ENCODE measurements at regions not wholly inside any gene's neighbourhood (a gene's known extent, or its start where the extent isn't known, plus 50 kb on each side); places are given as distances from the start of the nearest gene placed in this dataset.
"Not testable (repeated sequence)": the region's sequence is repeated elsewhere in the genome, so short reads cannot be mapped to it uniquely, and the experiment has no call there.

DNA sequence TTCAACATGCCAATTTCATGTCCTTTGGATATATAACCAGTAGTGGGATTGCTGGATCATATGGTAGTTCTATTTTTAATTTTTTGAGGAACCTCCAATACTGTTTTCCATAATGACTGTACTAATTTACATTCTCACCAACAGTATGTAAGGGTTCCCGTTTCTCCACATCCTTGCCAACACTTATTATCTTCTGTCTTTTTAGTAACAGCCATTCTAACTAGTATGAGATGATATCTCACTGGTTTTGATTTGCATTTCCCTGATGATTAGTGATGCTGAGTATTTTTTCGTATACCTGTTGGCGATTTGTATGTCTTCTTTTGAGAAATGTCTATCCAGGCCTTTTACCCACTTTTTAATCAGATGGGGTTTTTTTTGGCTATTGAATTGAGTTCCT is 133.5 kb upstream of the MED14 start (continued):
- TF ChIP-seq, protein P1, sequence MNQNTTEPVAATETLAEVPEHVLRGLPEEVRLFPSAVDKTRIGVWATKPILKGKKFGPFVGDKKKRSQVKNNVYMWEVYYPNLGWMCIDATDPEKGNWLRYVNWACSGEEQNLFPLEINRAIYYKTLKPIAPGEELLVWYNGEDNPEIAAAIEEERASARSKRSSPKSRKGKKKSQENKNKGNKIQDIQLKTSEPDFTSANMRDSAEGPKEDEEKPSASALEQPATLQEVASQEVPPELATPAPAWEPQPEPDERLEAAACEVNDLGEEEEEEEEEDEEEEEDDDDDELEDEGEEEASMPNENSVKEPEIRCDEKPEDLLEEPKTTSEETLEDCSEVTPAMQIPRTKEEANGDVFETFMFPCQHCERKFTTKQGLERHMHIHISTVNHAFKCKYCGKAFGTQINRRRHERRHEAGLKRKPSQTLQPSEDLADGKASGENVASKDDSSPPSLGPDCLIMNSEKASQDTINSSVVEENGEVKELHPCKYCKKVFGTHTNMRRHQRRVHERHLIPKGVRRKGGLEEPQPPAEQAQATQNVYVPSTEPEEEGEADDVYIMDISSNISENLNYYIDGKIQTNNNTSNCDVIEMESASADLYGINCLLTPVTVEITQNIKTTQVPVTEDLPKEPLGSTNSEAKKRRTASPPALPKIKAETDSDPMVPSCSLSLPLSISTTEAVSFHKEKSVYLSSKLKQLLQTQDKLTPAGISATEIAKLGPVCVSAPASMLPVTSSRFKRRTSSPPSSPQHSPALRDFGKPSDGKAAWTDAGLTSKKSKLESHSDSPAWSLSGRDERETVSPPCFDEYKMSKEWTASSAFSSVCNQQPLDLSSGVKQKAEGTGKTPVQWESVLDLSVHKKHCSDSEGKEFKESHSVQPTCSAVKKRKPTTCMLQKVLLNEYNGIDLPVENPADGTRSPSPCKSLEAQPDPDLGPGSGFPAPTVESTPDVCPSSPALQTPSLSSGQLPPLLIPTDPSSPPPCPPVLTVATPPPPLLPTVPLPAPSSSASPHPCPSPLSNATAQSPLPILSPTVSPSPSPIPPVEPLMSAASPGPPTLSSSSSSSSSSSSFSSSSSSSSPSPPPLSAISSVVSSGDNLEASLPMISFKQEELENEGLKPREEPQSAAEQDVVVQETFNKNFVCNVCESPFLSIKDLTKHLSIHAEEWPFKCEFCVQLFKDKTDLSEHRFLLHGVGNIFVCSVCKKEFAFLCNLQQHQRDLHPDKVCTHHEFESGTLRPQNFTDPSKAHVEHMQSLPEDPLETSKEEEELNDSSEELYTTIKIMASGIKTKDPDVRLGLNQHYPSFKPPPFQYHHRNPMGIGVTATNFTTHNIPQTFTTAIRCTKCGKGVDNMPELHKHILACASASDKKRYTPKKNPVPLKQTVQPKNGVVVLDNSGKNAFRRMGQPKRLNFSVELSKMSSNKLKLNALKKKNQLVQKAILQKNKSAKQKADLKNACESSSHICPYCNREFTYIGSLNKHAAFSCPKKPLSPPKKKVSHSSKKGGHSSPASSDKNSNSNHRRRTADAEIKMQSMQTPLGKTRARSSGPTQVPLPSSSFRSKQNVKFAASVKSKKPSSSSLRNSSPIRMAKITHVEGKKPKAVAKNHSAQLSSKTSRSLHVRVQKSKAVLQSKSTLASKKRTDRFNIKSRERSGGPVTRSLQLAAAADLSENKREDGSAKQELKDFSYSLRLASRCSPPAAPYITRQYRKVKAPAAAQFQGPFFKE (tag by site-specific recombination; IDR thresholded peaks at IDR 0.05; ENCODE audit: borderline replicate concordance) = no peak
- TF ChIP-seq, protein P2, sequence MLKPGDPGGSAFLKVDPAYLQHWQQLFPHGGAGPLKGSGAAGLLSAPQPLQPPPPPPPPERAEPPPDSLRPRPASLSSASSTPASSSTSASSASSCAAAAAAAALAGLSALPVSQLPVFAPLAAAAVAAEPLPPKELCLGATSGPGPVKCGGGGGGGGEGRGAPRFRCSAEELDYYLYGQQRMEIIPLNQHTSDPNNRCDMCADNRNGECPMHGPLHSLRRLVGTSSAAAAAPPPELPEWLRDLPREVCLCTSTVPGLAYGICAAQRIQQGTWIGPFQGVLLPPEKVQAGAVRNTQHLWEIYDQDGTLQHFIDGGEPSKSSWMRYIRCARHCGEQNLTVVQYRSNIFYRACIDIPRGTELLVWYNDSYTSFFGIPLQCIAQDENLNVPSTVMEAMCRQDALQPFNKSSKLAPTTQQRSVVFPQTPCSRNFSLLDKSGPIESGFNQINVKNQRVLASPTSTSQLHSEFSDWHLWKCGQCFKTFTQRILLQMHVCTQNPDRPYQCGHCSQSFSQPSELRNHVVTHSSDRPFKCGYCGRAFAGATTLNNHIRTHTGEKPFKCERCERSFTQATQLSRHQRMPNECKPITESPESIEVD (tag by site-specific recombination; IDR thresholded peaks at IDR 0.05) = no peak
- TF ChIP-seq ZNF354C (tag by site-specific recombination; IDR thresholded peaks at IDR 0.05; ENCODE audit: borderline replicate concordance, low read depth) = no peak
- TF ChIP-seq ZNF610 (tag by site-specific recombination; IDR thresholded peaks at IDR 0.05; ENCODE audit: borderline replicate concordance) = no peak
- TF ChIP-seq ZNF785 (tag by site-specific recombination; IDR thresholded peaks at IDR 0.05) = no peak
- TF ChIP-seq ZNF350 (tag by site-specific recombination; IDR thresholded peaks at IDR 0.05) = no peak
- TF ChIP-seq, protein P3, sequence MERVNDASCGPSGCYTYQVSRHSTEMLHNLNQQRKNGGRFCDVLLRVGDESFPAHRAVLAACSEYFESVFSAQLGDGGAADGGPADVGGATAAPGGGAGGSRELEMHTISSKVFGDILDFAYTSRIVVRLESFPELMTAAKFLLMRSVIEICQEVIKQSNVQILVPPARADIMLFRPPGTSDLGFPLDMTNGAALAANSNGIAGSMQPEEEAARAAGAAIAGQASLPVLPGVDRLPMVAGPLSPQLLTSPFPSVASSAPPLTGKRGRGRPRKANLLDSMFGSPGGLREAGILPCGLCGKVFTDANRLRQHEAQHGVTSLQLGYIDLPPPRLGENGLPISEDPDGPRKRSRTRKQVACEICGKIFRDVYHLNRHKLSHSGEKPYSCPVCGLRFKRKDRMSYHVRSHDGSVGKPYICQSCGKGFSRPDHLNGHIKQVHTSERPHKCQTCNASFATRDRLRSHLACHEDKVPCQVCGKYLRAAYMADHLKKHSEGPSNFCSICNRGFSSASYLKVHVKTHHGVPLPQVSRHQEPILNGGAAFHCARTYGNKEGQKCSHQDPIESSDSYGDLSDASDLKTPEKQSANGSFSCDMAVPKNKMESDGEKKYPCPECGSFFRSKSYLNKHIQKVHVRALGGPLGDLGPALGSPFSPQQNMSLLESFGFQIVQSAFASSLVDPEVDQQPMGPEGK (tag by site-specific recombination; IDR thresholded peaks at IDR 0.05) = no peak

DNA sequence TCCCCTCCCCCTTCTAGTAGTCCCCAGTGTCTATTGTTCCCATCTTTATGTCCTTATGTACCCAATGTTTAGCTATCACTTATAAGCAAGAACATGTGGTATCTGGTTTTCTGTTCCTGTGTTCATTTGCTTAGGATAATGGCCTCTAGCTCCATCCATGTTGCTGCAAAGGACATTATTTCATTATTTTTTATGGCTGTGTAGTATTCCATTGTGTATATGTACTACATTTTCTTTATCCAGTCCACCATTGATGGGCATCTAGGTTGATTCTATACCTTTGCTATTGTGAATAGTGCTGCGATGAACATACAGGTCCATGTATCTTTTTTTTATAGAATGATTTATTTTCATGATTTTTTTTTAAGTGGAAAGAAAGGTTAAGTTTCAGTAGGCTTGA is 135.6 kb upstream of the MED14 start:
- H3K36me3 ChIP-seq (ENCODE audit: control insufficient read depth in 2 of 2, insufficient read depth in 1 of 2, low read length in 2 of 2); H3K9me3 ChIP-seq (ENCODE audit: control insufficient read depth, insufficient read depth, low read depth, low read length); H3K27ac ChIP-seq (ENCODE audit: extremely low read depth, low read depth, low read length); H3K4me1 ChIP-seq (ENCODE audit: control insufficient read depth, insufficient read depth, low read length); H3K4me3 ChIP-seq (ENCODE audit: low read depth, low read length): not testable (repeated sequence)
- ChIA-PET CTCF (interaction anchor here (1.0 to 1.1 kb wide), 2 partner anchors 77 to 327 kb away, joined by 3 read pairs; no protein-coding TSS in a partner anchor), POLR2A (interaction anchor here (0.6 to 0.7 kb wide), 2 partner anchors 96 to 214 kb away, joined by 3 to 4 read pairs; partner anchors contain the start of gene USP9X)
- TF ChIP-seq ZNF146 (tag by site-specific recombination; IDR thresholded peaks at IDR 0.05) = peak; percentile 81

DNA sequence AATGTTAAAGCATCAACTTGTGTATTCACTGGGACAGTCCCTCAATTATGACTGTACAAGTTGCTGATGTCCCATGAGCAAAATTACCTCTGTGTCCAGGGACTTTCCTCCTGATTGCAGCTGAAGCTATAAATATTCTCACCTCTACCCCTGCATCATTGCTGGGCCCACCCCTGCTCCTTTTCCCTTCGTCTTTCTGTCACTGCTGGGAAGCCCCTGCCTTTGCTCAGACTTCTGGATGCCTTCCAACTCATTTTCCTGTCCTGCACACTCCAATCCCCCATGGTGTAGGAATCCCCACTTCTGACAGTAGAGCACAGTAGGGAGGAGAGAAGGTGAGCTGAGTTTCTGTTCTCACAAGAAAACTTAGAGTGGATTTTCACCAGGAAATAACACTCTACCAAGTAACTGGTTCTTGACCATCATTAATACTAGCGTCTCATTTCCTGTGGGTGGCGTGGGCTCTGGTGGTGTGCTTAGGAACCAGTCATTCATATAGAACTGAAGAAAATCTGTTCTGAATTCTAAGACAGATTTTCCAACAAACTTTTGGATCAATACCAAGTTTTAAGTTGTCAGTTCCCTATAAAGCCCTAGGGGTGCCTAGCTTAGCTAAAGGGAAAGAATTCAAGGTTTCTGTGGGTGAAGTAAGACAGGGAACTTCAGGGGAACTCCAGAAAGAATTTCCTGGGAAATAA is 136.2 kb upstream of the MED14 start:
- no peak overlapping the region for H3K27ac ChIP-seq (ENCODE audit: extremely low read depth, low read depth, low read length)
- no peaks in the 10 kb centered on the region for H3K36me3 ChIP-seq (ENCODE audit: control insufficient read depth in 2 of 2, insufficient read depth in 1 of 2, low read length in 2 of 2)
- ChIA-PET POLR2A (interaction anchor here (0.6 kb wide), 2 partner anchors 213 to 482 kb away, joined by 3 read pairs; partner anchors contain the start of gene USP9X), CTCF (interaction anchor here (0.6 to 1.1 kb wide), 3 partner anchors 61 to 327 kb away, joined by 3 read pairs; no protein-coding TSS in a partner anchor)
- peaks cover 4% of the 10 kb centered on the region; the same call in 1 of the 2 replicates for H3K4me1 ChIP-seq (ENCODE audit: control insufficient read depth, insufficient read depth, low read length)
- H3K9me3 ChIP-seq (ENCODE audit: control insufficient read depth, insufficient read depth, low read depth, low read length) = no peaks in the 10 kb centered on the region
- TF ChIP-seq ZIC2 (tag by site-specific recombination; IDR thresholded peaks at IDR 0.05) = peak; percentile 44; the same call in 1 of the 2 replicates
- TF ChIP-seq ZNF658 (tag by site-specific recombination; IDR thresholded peaks at IDR 0.05) = no peak
- TF ChIP-seq ZNF747 (tag by site-specific recombination; IDR thresholded peaks at IDR 0.05) = no peak
- peak; percentile 19; the same call in 1 of the 2 replicates for TF ChIP-seq ZFHX2 (tag by site-specific recombination; conservative IDR thresholded peaks at IDR 0.05)
- TF ChIP-seq, protein P4, sequence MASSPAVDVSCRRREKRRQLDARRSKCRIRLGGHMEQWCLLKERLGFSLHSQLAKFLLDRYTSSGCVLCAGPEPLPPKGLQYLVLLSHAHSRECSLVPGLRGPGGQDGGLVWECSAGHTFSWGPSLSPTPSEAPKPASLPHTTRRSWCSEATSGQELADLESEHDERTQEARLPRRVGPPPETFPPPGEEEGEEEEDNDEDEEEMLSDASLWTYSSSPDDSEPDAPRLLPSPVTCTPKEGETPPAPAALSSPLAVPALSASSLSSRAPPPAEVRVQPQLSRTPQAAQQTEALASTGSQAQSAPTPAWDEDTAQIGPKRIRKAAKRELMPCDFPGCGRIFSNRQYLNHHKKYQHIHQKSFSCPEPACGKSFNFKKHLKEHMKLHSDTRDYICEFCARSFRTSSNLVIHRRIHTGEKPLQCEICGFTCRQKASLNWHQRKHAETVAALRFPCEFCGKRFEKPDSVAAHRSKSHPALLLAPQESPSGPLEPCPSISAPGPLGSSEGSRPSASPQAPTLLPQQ (tag by site-specific recombination; IDR thresholded peaks at IDR 0.05) = peak; percentile 70
- peak; percentile 74 for TF ChIP-seq MZF1 (tag by site-specific recombination; IDR thresholded peaks at IDR 0.05; ENCODE audit: borderline replicate concordance)
- no peak overlapping the region for H3K4me3 ChIP-seq (ENCODE audit: low read depth, low read length)

Data from HEK293 (cell line).